ENCODE measurements at regions not wholly inside any gene's neighbourhood (a gene's known extent, or its start where the extent isn't known, plus 50 kb on each side); places are given as distances from the start of the nearest gene placed in this dataset.

- no peaks in the 10 kb centered on the region for H3K9me3 Mint-ChIP-seq
- H3K27me3 Mint-ChIP-seq, result peaks cover 0 to 6% of the 10 kb centered on the region in 2 donors
- H3K4me1 Mint-ChIP-seq (ENCODE audit: low read depth in 2 of 2), result no peaks in the 10 kb centered on the region
- ATAC-seq (no peak), DNase-seq (ENCODE audit: low spot score) (no peak)
- no peak overlapping the region for H3K4me3 Mint-ChIP-seq
- no peaks in the 10 kb centered on the region for H3K36me3 Mint-ChIP-seq
- no peak overlapping the region for H3K27ac Mint-ChIP-seq
Measured at GRCh38 chr17:72433797-72434196, 313.0 kb downstream of the SOX9 start.

GRCh38 chr17:72434581-72434980 lies 313.8 kb downstream of the SOX9 start:
- Mint-ChIP-seq H3K27ac (no peak overlapping the region), H3K27me3 (peaks cover 0 to 6% of the 10 kb centered on the region in 2 donors), H3K9me3 (peaks cover under 1% of the 10 kb centered on the region), H3K4me1 (ENCODE audit: low read depth in 2 of 2) (no peaks in the 10 kb centered on the region), H3K4me3 (no peak overlapping the region), H3K36me3 (no peaks in the 10 kb centered on the region)
- ATAC-seq (no peak), DNase-seq (ENCODE audit: low spot score) (no peak)

- H3K4me3 Mint-ChIP-seq, result no peak overlapping the region
- DNase-seq (ENCODE audit: low spot score) (no peak), ATAC-seq (no peak)
- H3K4me1 Mint-ChIP-seq (ENCODE audit: low read depth in 2 of 2), result no peaks in the 10 kb centered on the region
- H3K27me3 Mint-ChIP-seq, result peaks cover 0 to 6% of the 10 kb centered on the region in 2 donors
- H3K27ac Mint-ChIP-seq, result no peak overlapping the region
- H3K9me3 Mint-ChIP-seq, result peaks cover 4% of the 10 kb centered on the region
- H3K36me3 Mint-ChIP-seq, result no peaks in the 10 kb centered on the region
Measured at GRCh38 chr17:72434991-72435618, 314.3 kb downstream of the SOX9 start.

GRCh38 chr17:72438783-72439182 lies 318.0 kb downstream of the SOX9 start:
- no peak for ATAC-seq
- Mint-ChIP-seq H3K4me3 (no peak overlapping the region), H3K36me3 (no peaks in the 10 kb centered on the region), H3K9me3 (peaks cover 4% of the 10 kb centered on the region), H3K4me1 (ENCODE audit: low read depth in 2 of 2) (no peaks in the 10 kb centered on the region), H3K27me3 (no peaks in the 10 kb centered on the region), H3K27ac (no peak overlapping the region)
- DNase-seq (ENCODE audit: low spot score), result no peak

- no peak overlapping the region for H3K4me3 Mint-ChIP-seq
- no peaks in the 10 kb centered on the region for H3K36me3 Mint-ChIP-seq
- H3K4me1 Mint-ChIP-seq (ENCODE audit: low read depth in 2 of 2), result no peaks in the 10 kb centered on the region
- DNase-seq (ENCODE audit: low spot score) (no peak), ATAC-seq (no peak)
- no peaks in the 10 kb centered on the region for H3K27me3 Mint-ChIP-seq
- no peak overlapping the region for H3K27ac Mint-ChIP-seq
- peaks cover 4% of the 10 kb centered on the region for H3K9me3 Mint-ChIP-seq
Measured at GRCh38 chr17:72439893-72440502, 319.2 kb downstream of the SOX9 start.

- H3K36me3 Mint-ChIP-seq, result no peaks in the 10 kb centered on the region
- H3K9me3 Mint-ChIP-seq, result peaks cover 4% of the 10 kb centered on the region
Measured at GRCh38 chr17:72440961-72441360, 320.1 kb downstream of the SOX9 start.

GRCh38 chr17:72441909-72442308 lies 321.1 kb downstream of the SOX9 start:
- no peak overlapping the region for H3K4me3 Mint-ChIP-seq
- peaks cover 6% of the 10 kb centered on the region for H3K9me3 Mint-ChIP-seq
- no peaks in the 10 kb centered on the region for H3K36me3 Mint-ChIP-seq
- H3K27ac Mint-ChIP-seq, result no peak overlapping the region
- no peak for DNase-seq (ENCODE audit: low spot score)
- no peaks in the 10 kb centered on the region for H3K27me3 Mint-ChIP-seq
- ATAC-seq, result no peak
- no peaks in the 10 kb centered on the region for H3K4me1 Mint-ChIP-seq (ENCODE audit: low read depth in 2 of 2)

More at GRCh38 chr17:72440961-72441360, 320.1 kb downstream of the SOX9 start:
- no peak overlapping the region for H3K4me3 Mint-ChIP-seq
- H3K27me3 Mint-ChIP-seq, result no peaks in the 10 kb centered on the region
- DNase-seq (ENCODE audit: low spot score) (no peak), ATAC-seq (no peak)
- no peaks in the 10 kb centered on the region for H3K4me1 Mint-ChIP-seq (ENCODE audit: low read depth in 2 of 2)
- no peak overlapping the region for H3K27ac Mint-ChIP-seq

GRCh38 chr17:72444517-72445054 lies 323.8 kb downstream of the SOX9 start:
- ATAC-seq, result no peak
- Mint-ChIP-seq H3K4me3 (no peak overlapping the region), H3K9me3 (peaks cover 5% of the 10 kb centered on the region)

GRCh38 chr17:72445055-72445991 lies 324.5 kb downstream of the SOX9 start:
- H3K27me3 Mint-ChIP-seq, result peaks cover under 1 to 3% of the 10 kb centered on the region in 2 donors
- peaks cover 3% of the 10 kb centered on the region for H3K9me3 Mint-ChIP-seq
- no peaks in the 10 kb centered on the region for H3K36me3 Mint-ChIP-seq
- DNase-seq (ENCODE audit: low spot score) (no peak), ATAC-seq (no peak)
- H3K27ac Mint-ChIP-seq, result no peak overlapping the region
- H3K4me1 Mint-ChIP-seq (ENCODE audit: low read depth in 2 of 2), result no peaks in the 10 kb centered on the region
- H3K4me3 Mint-ChIP-seq, result no peak overlapping the region

More at GRCh38 chr17:72444517-72445054, 323.8 kb downstream of the SOX9 start:
- Mint-ChIP-seq H3K4me1 (ENCODE audit: low read depth in 2 of 2) (no peaks in the 10 kb centered on the region), H3K27ac (no peak overlapping the region), H3K27me3 (peaks cover 0 to 3% of the 10 kb centered on the region in 2 donors), H3K36me3 (no peaks in the 10 kb centered on the region)
- no peak for DNase-seq (ENCODE audit: low spot score)

GRCh38 chr17:72446118-72446517 lies 325.3 kb downstream of the SOX9 start:
- DNase-seq (ENCODE audit: low spot score) (no peak), ATAC-seq (no peak)
- H3K27ac Mint-ChIP-seq, result no peak overlapping the region
- no peak overlapping the region for H3K4me3 Mint-ChIP-seq
- peaks cover 3 to 8% of the 10 kb centered on the region in 2 donors for H3K27me3 Mint-ChIP-seq
- peaks cover 6% of the 10 kb centered on the region for H3K9me3 Mint-ChIP-seq
- no peaks in the 10 kb centered on the region for H3K36me3 Mint-ChIP-seq
- no peaks in the 10 kb centered on the region for H3K4me1 Mint-ChIP-seq (ENCODE audit: low read depth in 2 of 2)

GRCh38 chr17:72446525-72447250 lies 325.9 kb downstream of the SOX9 start:
- H3K9me3 Mint-ChIP-seq, result peaks cover 6% of the 10 kb centered on the region
- no peaks in the 10 kb centered on the region for H3K36me3 Mint-ChIP-seq
- peaks cover 3 to 8% of the 10 kb centered on the region in 2 donors for H3K27me3 Mint-ChIP-seq
- H3K27ac Mint-ChIP-seq, result no peak overlapping the region
- ATAC-seq (no peak), DNase-seq (ENCODE audit: low spot score) (no peak)
- no peaks in the 10 kb centered on the region for H3K4me1 Mint-ChIP-seq (ENCODE audit: low read depth in 2 of 2)
- H3K4me3 Mint-ChIP-seq, result no peak overlapping the region

- peaks cover 6% of the 10 kb centered on the region for H3K9me3 Mint-ChIP-seq
- no peaks in the 10 kb centered on the region for H3K4me1 Mint-ChIP-seq (ENCODE audit: low read depth in 2 of 2)
- H3K4me3 Mint-ChIP-seq, result no peak overlapping the region
- peaks cover 4 to 9% of the 10 kb centered on the region in 2 donors for H3K27me3 Mint-ChIP-seq
- no peak for ATAC-seq
- H3K36me3 Mint-ChIP-seq, result no peaks in the 10 kb centered on the region
- no peak overlapping the region for H3K27ac Mint-ChIP-seq
- no peak for DNase-seq (ENCODE audit: low spot score)
Measured at GRCh38 chr17:72447251-72447640, 326.4 kb downstream of the SOX9 start.

- no peaks in the 10 kb centered on the region for H3K4me1 Mint-ChIP-seq (ENCODE audit: low read depth in 2 of 2)
- no peak overlapping the region for H3K27ac Mint-ChIP-seq
- H3K4me3 Mint-ChIP-seq, result no peak overlapping the region
- DNase-seq (ENCODE audit: low spot score) (no peak), ATAC-seq (no peak)
- peaks cover 6% of the 10 kb centered on the region for H3K9me3 Mint-ChIP-seq
- H3K27me3 Mint-ChIP-seq, result peaks cover 7 to 14% of the 10 kb centered on the region in 2 donors
- H3K36me3 Mint-ChIP-seq, result no peaks in the 10 kb centered on the region
Measured at GRCh38 chr17:72448019-72448418, 327.2 kb downstream of the SOX9 start.
